ENCODE measurements at regions not wholly inside any gene's neighbourhood (a gene's known extent, or its start where the extent isn't known, plus 50 kb on each side); places are given as distances from the start of the nearest gene placed in this dataset.

DNA sequence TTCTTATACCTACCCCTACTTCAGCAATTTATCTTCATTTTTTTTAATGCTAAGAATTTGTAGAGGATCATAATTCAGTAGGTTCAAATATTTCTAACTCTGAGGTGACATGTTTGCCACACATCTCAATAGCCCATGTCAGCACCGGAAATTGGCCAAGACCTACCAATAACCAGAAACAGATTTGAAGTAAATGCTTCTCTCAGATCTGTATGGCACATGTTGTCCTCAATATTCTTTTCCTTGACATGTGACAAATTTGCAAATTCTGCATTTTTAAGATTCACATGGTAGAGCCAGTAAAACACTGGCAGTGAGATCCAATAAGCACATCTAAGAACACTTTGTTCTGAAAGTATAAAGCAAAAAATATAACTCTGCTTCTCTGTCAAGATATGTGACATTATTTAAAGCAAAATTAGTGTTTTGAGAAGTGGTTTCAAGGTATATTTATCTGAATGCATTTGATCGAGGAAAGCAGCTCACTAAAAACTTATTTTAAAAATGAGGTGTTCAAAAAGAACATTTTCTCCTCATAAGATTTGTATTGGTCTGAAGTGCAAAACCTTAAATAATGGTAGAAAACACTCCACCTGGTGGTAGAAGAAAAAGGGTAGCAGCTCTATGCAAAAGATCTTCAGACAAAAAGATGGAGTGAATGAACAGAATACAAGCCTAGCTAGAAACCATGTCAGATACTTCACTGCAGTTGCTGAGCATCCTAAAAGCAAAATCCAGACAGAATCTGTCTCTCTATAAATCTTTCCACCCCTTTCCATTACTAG is 513.8 kb upstream of the FAM241A start:
- Histone ChIP-seq H3K4me3 (ENCODE audit: low read length in 2 of 2) (no peak overlapping the region), H3K4me1 (ENCODE audit: control insufficient read depth in 1 of 2, insufficient read depth in 2 of 2, low read length in 2 of 2) (no peaks in the 10 kb centered on the region), H3K9me3 (ENCODE audit: control insufficient read depth, low read length) (no peaks in the 10 kb centered on the region), H3K27ac (ENCODE audit: low read depth in 1 of 2, low read length in 2 of 2) (no peak overlapping the region), H3K36me3 (ENCODE audit: control insufficient read depth in 1 of 2, insufficient read depth in 2 of 2, low read length in 1 of 2) (no peaks in the 10 kb centered on the region), H3K27me3 (ENCODE audit: control insufficient read depth in 1 of 2, insufficient read depth in 2 of 2, low read length in 1 of 2) (no peaks in the 10 kb centered on the region)
- ATAC-seq (ENCODE audit: low FRiP score) (no peak), DNase-seq (no peak)
- intact Hi-C loops (cut with DNase I), result loop anchor here in 1 of 2 donors (10.0 kb wide), 2 partner anchors 223 to 997 kb away; no protein-coding TSS in a partner anchor
- 51 to 53% methylated on average over 2 of the region's 2 CpGs for WGBS, 2 donors

DNA sequence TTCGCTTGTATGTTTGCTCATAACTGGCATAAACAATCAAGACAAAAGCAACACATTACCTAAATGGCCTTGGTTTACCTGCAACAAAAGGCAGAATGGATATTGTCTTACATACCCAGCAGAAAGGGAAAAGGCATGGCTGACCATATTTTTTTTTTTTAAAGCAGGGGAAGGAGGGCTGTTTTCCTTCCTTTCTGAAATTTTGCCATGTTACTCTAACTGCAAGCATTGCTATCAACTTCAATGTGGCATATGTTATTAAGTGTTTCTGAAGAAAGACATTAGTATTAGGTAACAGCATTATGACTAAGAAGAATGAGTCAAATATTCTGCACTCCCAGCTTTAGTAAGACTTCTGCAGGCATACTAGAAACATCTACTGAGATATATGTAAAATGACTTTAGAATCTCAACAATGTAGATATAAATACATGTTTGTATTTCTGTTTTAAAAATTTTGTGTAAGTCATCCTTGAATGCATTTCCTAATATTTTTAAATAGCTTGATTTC is 512.6 kb upstream of the FAM241A start:
- ATAC-seq (ENCODE audit: low FRiP score) (no peak), DNase-seq (no peak)
- WGBS, 2 donors, result 80 to 82% methylated on average over 1 of the region's 1 CpG
- no peak overlapping the region for H3K27ac ChIP-seq (ENCODE audit: low read depth in 1 of 2, low read length in 2 of 2)
- no peak overlapping the region for H3K4me3 ChIP-seq (ENCODE audit: low read length in 2 of 2)
- no peaks in the 10 kb centered on the region for H3K4me1 ChIP-seq (ENCODE audit: control insufficient read depth in 1 of 2, insufficient read depth in 2 of 2, low read length in 2 of 2)
- no peaks in the 10 kb centered on the region for H3K27me3 ChIP-seq (ENCODE audit: control insufficient read depth in 1 of 2, insufficient read depth in 2 of 2, low read length in 1 of 2)
- intact Hi-C loops (cut with DNase I), result loop anchor here in 1 of 2 donors (10.0 kb wide), 2 partner anchors 222 to 998 kb away; no protein-coding TSS in a partner anchor
- H3K36me3 ChIP-seq (ENCODE audit: control insufficient read depth in 1 of 2, insufficient read depth in 2 of 2, low read length in 1 of 2), result no peaks in the 10 kb centered on the region
- H3K9me3 ChIP-seq (ENCODE audit: control insufficient read depth, low read length), result no peaks in the 10 kb centered on the region

DNA sequence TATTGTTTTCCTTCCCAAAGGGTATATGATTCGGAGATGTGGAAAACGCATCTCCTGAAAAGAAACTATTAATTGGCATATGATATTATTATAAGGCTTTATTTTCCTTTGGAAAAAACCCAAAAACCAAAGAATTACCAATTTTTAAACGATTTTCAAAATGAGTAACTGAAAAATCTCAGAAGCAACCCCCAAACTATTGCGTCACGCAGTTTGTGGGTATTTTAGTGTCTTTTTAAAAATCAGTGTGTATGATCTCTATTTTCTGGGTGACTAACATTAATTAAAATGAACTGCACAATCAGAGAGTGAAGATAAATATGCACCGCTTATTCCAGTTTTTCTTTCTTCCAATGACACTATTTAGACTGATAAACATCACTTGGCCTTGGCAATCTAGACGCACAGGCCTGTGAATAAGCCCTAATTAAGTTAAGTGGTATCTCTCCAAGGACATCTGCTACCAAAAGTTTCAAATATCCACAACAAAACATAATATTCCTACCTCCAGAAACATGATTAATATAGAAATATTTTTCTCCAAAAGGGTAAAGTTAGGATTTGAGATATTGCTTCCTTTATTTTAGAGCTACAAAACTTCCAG is 511.5 kb upstream of the FAM241A start:
- intact Hi-C loops (cut with DNase I), result loop anchor here in 1 of 2 donors (10.0 kb wide), 2 partner anchors 221 to 999 kb away; no protein-coding TSS in a partner anchor
- Histone ChIP-seq H3K27me3 (ENCODE audit: control insufficient read depth in 1 of 2, insufficient read depth in 2 of 2, low read length in 1 of 2) (no peaks in the 10 kb centered on the region), H3K27ac (ENCODE audit: low read depth in 1 of 2, low read length in 2 of 2) (no peak overlapping the region), H3K9me3 (ENCODE audit: control insufficient read depth, low read length) (no peaks in the 10 kb centered on the region), H3K4me1 (ENCODE audit: control insufficient read depth in 1 of 2, insufficient read depth in 2 of 2, low read length in 2 of 2) (no peaks in the 10 kb centered on the region), H3K4me3 (ENCODE audit: low read length in 2 of 2) (no peak overlapping the region), H3K36me3 (ENCODE audit: control insufficient read depth in 1 of 2, insufficient read depth in 2 of 2, low read length in 1 of 2) (no peaks in the 10 kb centered on the region)
- WGBS, 2 donors, result 82 to 85% methylated on average over 7 of the region's 7 CpGs
- no peak for ATAC-seq (ENCODE audit: low FRiP score)
- DNase-seq, result no peak

DNA sequence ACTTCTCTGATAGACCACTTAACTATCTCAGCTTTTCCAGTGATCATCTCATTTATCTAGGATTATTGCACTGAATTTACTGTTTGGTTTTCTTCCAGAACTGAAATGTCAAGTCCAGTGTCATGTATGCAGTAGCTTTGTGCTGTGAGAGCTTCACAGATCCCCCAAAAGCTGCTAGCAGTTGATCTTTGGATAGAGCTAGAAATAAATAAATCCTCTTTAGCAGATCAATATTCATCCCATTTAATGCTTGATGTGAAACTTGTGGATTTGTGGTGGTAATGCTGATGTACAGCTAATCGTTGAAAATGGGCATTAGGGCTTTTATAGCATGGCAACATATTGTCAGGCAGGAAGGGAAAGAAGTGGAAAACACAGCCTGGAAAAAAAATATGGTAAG is 509.6 kb upstream of the FAM241A start:
- H3K27ac ChIP-seq (ENCODE audit: low read depth in 1 of 2, low read length in 2 of 2), result no peak overlapping the region
- H3K4me1 ChIP-seq (ENCODE audit: control insufficient read depth in 1 of 2, insufficient read depth in 2 of 2, low read length in 2 of 2), result no peaks in the 10 kb centered on the region
- intact Hi-C loops (cut with DNase I), result loop anchor here in 1 of 2 donors (10.0 kb wide), 2 partner anchors 219 to 1001 kb away; no protein-coding TSS in a partner anchor
- H3K9me3 ChIP-seq (ENCODE audit: control insufficient read depth, low read length), result no peaks in the 10 kb centered on the region
- 83 to 88% methylated on average over 1 of the region's 1 CpG for WGBS, 2 donors
- no peak overlapping the region for H3K4me3 ChIP-seq (ENCODE audit: low read length in 2 of 2)
- H3K36me3 ChIP-seq (ENCODE audit: control insufficient read depth in 1 of 2, insufficient read depth in 2 of 2, low read length in 1 of 2), result no peaks in the 10 kb centered on the region
- H3K27me3 ChIP-seq (ENCODE audit: control insufficient read depth in 1 of 2, insufficient read depth in 2 of 2, low read length in 1 of 2), result no peaks in the 10 kb centered on the region
- ATAC-seq (ENCODE audit: low FRiP score), result no peak
- DNase-seq, result no peak

DNA sequence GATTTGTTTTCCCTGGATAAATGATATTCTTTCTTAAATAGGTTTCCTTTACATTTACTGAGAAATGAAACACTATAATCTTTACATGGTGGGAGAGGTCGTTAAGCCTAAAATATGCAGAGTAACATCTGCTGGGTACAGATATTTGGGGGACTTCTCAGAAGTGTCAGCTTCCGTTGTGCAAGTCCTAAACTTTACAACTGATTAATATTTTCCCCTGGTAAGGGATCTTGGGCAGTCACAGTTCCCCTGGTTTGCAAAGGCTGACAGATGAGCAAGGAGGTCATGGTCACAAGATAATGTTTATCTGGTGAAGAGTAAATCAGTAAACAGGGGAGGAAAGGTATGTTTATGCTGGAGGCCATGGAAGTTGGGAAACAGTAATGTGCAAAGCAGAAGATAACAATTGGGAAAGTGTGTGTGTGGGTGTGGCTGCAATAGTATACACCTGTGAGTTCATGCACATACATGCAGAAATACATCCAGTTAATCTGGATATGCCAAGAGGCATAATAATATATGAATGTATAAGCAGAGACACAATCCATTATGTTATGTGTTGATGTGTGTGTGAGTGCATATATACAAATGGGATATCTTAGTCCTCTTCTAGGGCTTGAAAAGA is 508.2 kb upstream of the FAM241A start:
- WGBS, 2 donors, result 41 to 44% methylated on average over 2 of the region's 2 CpGs
- Histone ChIP-seq H3K27me3 (ENCODE audit: control insufficient read depth in 1 of 2, insufficient read depth in 2 of 2, low read length in 1 of 2) (no peaks in the 10 kb centered on the region), H3K9me3 (ENCODE audit: control insufficient read depth, low read length) (no peaks in the 10 kb centered on the region), H3K27ac (ENCODE audit: low read depth in 1 of 2, low read length in 2 of 2) (no peak overlapping the region), H3K36me3 (ENCODE audit: control insufficient read depth in 1 of 2, insufficient read depth in 2 of 2, low read length in 1 of 2) (no peaks in the 10 kb centered on the region), H3K4me3 (ENCODE audit: low read length in 2 of 2) (no peak overlapping the region), H3K4me1 (ENCODE audit: control insufficient read depth in 1 of 2, insufficient read depth in 2 of 2, low read length in 2 of 2) (no peaks in the 10 kb centered on the region)
- intact Hi-C loops (cut with DNase I), result loop anchor here in 1 of 2 donors (10.0 kb wide), 2 partner anchors 218 to 1002 kb away; no protein-coding TSS in a partner anchor
- ATAC-seq (ENCODE audit: low FRiP score), result no peak
- DNase-seq, result no peak

DNA sequence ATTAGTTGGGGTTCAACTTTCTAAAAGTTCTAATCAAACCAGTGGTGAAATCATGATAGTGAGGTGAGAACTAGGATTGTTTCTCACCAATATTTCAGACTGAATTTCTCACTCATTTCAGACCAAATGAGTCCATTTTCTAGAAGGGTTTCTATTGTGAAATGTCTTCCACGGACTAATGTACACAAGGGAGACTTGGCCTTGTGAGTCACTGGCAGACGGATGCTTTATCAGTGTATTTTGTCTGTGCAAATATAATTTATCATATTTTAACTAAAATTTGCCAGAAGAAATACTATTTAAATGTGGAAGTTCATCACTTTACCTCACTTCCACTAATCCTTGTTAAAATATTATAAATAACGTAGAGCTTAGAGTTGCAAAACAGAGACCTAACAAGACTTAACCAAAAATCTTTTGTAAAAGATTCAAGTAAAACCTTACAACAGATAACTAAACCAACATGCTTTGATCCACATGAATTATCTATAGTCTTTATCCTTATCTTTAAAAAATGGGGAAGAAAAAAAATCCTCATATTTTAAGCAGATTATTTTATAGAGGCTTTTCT is 506.0 kb upstream of the FAM241A start:
- H3K4me3 ChIP-seq (ENCODE audit: low read length in 2 of 2), result no peak overlapping the region

DNA sequence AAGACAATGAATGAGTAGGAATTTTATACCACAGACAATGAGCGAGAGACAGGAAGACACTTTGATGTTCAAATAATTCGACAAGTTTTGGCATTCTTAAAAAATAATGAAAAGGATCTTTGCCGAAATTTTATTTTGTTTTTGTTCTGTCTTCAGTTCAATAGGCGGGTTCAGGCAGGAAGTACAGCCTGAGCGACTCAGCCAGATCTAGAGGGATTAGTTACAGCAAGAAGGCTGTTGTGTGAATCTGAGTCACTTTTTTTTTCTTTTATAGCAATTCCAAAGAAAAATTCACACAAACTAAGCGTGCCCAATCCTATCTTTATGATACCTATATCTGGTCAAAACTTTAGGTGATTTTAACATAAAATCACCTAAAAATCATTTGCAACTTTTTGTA is 505.4 kb upstream of the FAM241A start:
- H3K27ac ChIP-seq (ENCODE audit: low read depth in 1 of 2, low read length in 2 of 2), result no peak overlapping the region
- H3K4me3 ChIP-seq (ENCODE audit: low read length in 2 of 2), result no peak overlapping the region
- H3K36me3 ChIP-seq (ENCODE audit: control insufficient read depth in 1 of 2, insufficient read depth in 2 of 2, low read length in 1 of 2), result no peaks in the 10 kb centered on the region
- no peaks in the 10 kb centered on the region for H3K27me3 ChIP-seq (ENCODE audit: control insufficient read depth in 1 of 2, insufficient read depth in 2 of 2, low read length in 1 of 2)
- DNase-seq (no peak), ATAC-seq (ENCODE audit: low FRiP score) (no peak)
- no peaks in the 10 kb centered on the region for H3K4me1 ChIP-seq (ENCODE audit: control insufficient read depth in 1 of 2, insufficient read depth in 2 of 2, low read length in 2 of 2)
- H3K9me3 ChIP-seq (ENCODE audit: control insufficient read depth, low read length), result no peaks in the 10 kb centered on the region
- intact Hi-C loops (cut with DNase I), result loop anchor here in 1 of 2 donors (10.0 kb wide), 2 partner anchors 215 to 1005 kb away; no protein-coding TSS in a partner anchor
- 49 to 56% methylated on average over 6 of the region's 6 CpGs for WGBS, 2 donors

More for the DNA sequence above, 506.0 kb upstream of the FAM241A start:
- Histone ChIP-seq H3K9me3 (ENCODE audit: control insufficient read depth, low read length) (no peaks in the 10 kb centered on the region), H3K36me3 (ENCODE audit: control insufficient read depth in 1 of 2, insufficient read depth in 2 of 2, low read length in 1 of 2) (no peaks in the 10 kb centered on the region), H3K27me3 (ENCODE audit: control insufficient read depth in 1 of 2, insufficient read depth in 2 of 2, low read length in 1 of 2) (no peaks in the 10 kb centered on the region), H3K27ac (ENCODE audit: low read depth in 1 of 2, low read length in 2 of 2) (no peak overlapping the region), H3K4me1 (ENCODE audit: control insufficient read depth in 1 of 2, insufficient read depth in 2 of 2, low read length in 2 of 2) (no peaks in the 10 kb centered on the region)
- WGBS, 2 donors, result 36 to 45% methylated on average over 3 of the region's 3 CpGs
- DNase-seq (no peak), ATAC-seq (ENCODE audit: low FRiP score) (no peak)
- intact Hi-C loops (cut with DNase I), result loop anchor here in 1 of 2 donors (10.0 kb wide), 2 partner anchors 216 to 1004 kb away; no protein-coding TSS in a partner anchor

DNA sequence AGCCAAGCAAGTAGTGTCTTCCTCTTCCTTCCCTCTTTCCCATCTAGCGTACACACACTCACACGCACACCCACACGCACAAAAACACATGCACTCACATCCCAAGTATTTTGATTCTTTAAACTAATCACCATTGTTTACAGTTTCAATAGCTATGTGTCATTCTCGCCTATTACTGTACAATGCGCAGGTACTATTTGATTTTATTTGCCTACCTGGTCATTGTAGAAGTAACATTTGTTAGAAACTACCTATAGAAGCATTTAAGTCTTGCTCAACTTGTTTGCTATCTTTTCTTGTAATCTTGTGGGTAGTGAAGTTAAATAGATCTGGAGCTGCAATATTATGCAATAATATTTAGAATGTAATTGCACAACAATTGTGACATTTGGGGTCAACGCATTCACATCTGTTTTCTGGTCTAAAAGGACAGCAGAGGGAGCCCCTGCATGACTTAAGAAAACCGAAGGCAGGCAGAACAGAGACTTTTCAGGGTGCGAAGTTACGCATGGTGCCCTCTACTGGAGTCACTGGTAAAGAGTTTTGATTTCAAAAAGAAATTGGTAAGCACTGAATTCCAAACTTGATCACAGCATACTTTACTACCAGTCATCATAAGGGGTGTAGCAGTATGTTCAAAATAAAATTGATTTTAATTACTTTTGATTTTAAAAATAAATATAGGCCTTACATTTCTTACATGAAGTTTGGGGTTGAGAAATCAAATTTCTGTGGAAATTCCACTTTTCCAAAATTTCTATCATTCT is 503.3 kb upstream of the FAM241A start:
- Histone ChIP-seq H3K27me3 (ENCODE audit: control insufficient read depth in 1 of 2, insufficient read depth in 2 of 2, low read length in 1 of 2) (no peaks in the 10 kb centered on the region), H3K4me3 (ENCODE audit: low read length in 2 of 2) (no peak overlapping the region), H3K4me1 (ENCODE audit: control insufficient read depth in 1 of 2, insufficient read depth in 2 of 2, low read length in 2 of 2) (no peaks in the 10 kb centered on the region), H3K27ac (ENCODE audit: low read depth in 1 of 2, low read length in 2 of 2) (no peak overlapping the region), H3K36me3 (ENCODE audit: control insufficient read depth in 1 of 2, insufficient read depth in 2 of 2, low read length in 1 of 2) (no peaks in the 10 kb centered on the region), H3K9me3 (ENCODE audit: control insufficient read depth, low read length) (no peaks in the 10 kb centered on the region)
- DNase-seq (no peak), ATAC-seq (ENCODE audit: low FRiP score) (peak; percentile 91)
- intact Hi-C loops (cut with DNase I), result no loop called here
- 44 to 45% methylated on average over 9 of the region's 9 CpGs for WGBS, 2 donors

Measured in aorta (tissue), 5 donors.